ENCODE measurements at regions not wholly inside any gene's neighbourhood (a gene's known extent, or its start where the extent isn't known, plus 50 kb on each side); places are given as distances from the start of the nearest gene placed in this dataset.

DNA sequence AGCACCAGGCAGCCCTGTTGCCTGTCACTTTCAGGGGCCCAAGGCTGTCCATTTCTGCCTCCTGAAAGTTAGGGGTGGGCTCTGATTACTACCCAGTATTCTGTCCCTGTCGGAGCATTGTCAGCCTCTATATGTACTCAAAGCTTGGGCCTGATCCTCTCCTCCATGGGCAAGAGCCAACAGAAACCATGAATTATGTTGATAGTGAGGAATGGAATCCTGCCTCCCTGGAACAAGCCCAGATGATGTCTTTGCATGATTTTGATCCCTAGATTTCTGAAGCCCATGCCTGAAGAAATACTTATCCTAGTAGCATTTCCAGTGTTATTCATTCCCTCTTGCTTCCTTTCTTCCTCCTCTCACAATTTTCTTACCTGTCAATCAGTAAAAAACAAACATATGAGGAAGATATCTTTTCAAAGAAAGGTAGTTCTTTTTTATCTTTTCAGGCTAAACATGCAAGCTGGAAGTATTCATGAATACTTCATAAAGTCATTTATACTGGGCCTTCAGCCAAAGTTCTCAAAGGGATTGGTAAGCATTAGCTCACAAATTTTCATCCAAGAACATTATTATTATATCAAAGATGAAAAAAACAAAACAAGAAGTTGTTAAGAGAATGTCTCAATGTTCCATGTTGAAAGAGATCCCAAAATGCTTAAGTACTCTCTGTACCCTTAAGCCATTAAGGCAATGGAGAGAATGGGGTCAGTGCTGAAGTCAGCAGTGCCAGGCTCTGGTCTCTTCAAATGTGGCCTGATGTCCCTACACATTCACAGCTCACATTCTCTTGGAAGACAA lies 171.7 kb downstream of the NHLRC3 start:
- ChIA-PET POLR2A (no interaction called here), CTCF (no interaction called here)
- Histone ChIP-seq H3K36me3 (ENCODE audit: control insufficient read depth in 2 of 3, insufficient read depth in 3 of 3, low read length in 3 of 3) (no peaks in the 10 kb centered on the region), H3K27me3 (ENCODE audit: control insufficient read depth in 2 of 2, insufficient read depth in 2 of 2, low read length in 2 of 2) (no peaks in the 10 kb centered on the region), H3K4me1 (ENCODE audit: control insufficient read depth in 2 of 2, insufficient read depth in 2 of 2, low read length in 2 of 2) (no peaks in the 10 kb centered on the region), H3K4me3 (ENCODE audit: low read length) (no peak overlapping the region), H3K9me3 (ENCODE audit: control insufficient read depth in 2 of 3, low read length in 3 of 3) (no peaks in the 10 kb centered on the region), H3K27ac (ENCODE audit: low read depth, low read length) (no peak overlapping the region)
- Mint-ChIP-seq H3K4me1 (no peaks in the 10 kb centered on the region), H3K4me3 (no peak overlapping the region), H3K9me3 (peaks cover 0 to 6% (median 0%) of the 10 kb centered on the region in 11 donors), H3K27me3 (peaks cover 2 to 31% (median 7%) of the 10 kb centered on the region in 5 donors), H3K27ac (no peak overlapping the region), H3K36me3 (no peaks in the 10 kb centered on the region)
- no peak for DNase-seq
- no peak for ATAC-seq
- intact Hi-C loops (cut with micrococcal nuclease) = no loop called here

DNA sequence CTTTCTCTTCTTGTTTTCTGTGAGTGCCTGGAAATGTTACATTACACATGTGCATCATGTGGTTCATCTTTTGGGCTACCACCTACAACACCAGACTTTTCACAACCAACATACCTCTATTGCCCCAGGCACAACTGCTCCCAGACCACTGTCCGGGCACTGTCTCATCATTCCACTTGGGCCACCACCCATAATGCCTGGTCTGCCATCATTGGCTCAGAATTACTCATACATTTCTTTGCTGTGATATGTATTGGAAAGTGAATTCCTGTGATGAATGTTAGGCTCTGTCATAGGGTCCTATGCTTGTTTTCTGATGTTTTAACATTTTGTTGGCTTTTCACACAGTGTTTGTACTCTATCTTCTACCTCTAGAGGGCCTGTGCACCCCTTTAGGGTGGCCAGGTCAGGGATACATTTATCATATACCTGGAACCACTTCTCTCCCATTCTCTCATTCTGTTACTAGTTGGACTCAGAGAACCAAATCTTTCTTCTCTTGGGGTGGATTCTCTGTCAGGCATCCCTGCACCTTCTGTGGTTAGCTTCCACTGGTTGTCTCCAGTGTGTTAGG lies 172.8 kb downstream of the NHLRC3 start:
- no peak for ATAC-seq

DNA sequence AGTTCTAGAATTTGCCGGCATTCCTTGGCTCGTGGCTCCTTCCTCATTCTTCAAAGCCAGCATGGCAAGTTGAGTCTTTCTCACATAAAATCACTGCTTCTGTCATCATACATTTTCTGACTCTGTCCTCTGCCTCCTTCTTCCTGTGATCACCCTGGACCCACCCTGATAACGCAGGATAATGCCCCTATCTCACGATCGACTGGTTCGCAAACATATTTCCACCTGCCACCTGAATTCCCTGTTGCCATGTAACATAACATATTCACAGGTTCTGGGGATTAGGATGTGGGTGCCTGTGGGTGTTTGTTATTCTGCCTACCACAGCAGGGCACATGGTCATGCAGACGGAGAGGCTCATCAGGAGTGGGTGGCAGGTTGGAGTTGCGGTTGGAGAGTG lies 177.7 kb downstream of the NHLRC3 start:
- Histone ChIP-seq H3K4me3 (ENCODE audit: low read length) (no peak overlapping the region), H3K9me3 (ENCODE audit: control insufficient read depth in 2 of 3, low read length in 3 of 3) (peaks cover 0 to 4% (median 0%) of the 10 kb centered on the region in 3 experiments), H3K4me1 (ENCODE audit: control insufficient read depth in 2 of 2, insufficient read depth in 2 of 2, low read length in 2 of 2) (no peaks in the 10 kb centered on the region), H3K27ac (ENCODE audit: low read depth, low read length) (no peak overlapping the region), H3K36me3 (ENCODE audit: control insufficient read depth in 2 of 3, insufficient read depth in 3 of 3, low read length in 3 of 3) (no peaks in the 10 kb centered on the region), H3K27me3 (ENCODE audit: control insufficient read depth in 2 of 2, insufficient read depth in 2 of 2, low read length in 2 of 2) (no peaks in the 10 kb centered on the region)
- DNase-seq (no peak), ATAC-seq (no peak)
- Mint-ChIP-seq H3K27ac (no peak overlapping the region), H3K4me3 (no peak overlapping the region), H3K36me3 (peaks cover 0 to 3% (median 0%) of the 10 kb centered on the region in 5 donors), H3K9me3 (peaks cover 0 to 20% (median 4%) of the 10 kb centered on the region in 11 donors), H3K4me1 (no peaks in the 10 kb centered on the region), H3K27me3 (peaks cover 3 to 41% (median 17%) of the 10 kb centered on the region in 5 donors)
- ChIA-PET POLR2A (no interaction called here), CTCF (no interaction called here)
- intact Hi-C loops (cut with micrococcal nuclease) = no loop called here

More for the DNA sequence above, 172.8 kb downstream of the NHLRC3 start:
- no peak overlapping the region for H3K4me3 Mint-ChIP-seq
- peaks cover 2 to 35% (median 13%) of the 10 kb centered on the region in 5 donors for H3K27me3 Mint-ChIP-seq
- POLR2A ChIA-PET = no interaction called here
- Histone ChIP-seq H3K4me1 (ENCODE audit: control insufficient read depth in 2 of 2, insufficient read depth in 2 of 2, low read length in 2 of 2) (no peaks in the 10 kb centered on the region), H3K36me3 (ENCODE audit: control insufficient read depth in 2 of 3, insufficient read depth in 3 of 3, low read length in 3 of 3) (no peaks in the 10 kb centered on the region), H3K27me3 (ENCODE audit: control insufficient read depth in 2 of 2, insufficient read depth in 2 of 2, low read length in 2 of 2) (no peaks in the 10 kb centered on the region), H3K9me3 (ENCODE audit: control insufficient read depth in 2 of 3, low read length in 3 of 3) (no peaks in the 10 kb centered on the region), H3K4me3 (ENCODE audit: low read length) (no peak overlapping the region), H3K27ac (ENCODE audit: low read depth, low read length) (no peak overlapping the region)
- intact Hi-C loops (cut with micrococcal nuclease) = no loop called here
- CTCF ChIA-PET = no interaction called here
- DNase-seq = no peak
- no peak overlapping the region for H3K27ac Mint-ChIP-seq
- no peaks in the 10 kb centered on the region for H3K4me1 Mint-ChIP-seq
- peaks cover 0 to 6% (median 0%) of the 10 kb centered on the region in 11 donors for H3K9me3 Mint-ChIP-seq
- no peaks in the 10 kb centered on the region for H3K36me3 Mint-ChIP-seq

DNA sequence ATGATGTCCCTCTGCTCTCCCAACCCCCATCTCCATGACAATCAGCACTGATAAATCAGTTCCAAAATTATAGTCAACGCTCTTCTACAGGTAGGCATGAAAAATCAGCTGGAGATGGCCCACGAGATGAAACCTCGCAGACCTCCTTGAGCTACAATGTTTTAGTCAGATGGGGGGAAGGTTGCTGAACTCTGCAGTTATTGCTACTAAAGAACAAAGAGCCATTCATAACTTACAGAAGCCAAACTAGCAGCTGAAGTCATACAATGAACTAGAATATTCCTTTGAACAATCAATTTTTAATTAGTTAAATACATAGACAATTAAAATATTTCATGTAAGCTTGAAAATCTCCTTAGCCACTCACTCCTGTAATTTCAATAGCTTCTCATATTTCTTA lies 179.2 kb downstream of the NHLRC3 start:
- Mint-ChIP-seq H3K4me3 (no peak overlapping the region), H3K27me3 (peaks cover 3 to 34% (median 16%) of the 10 kb centered on the region in 5 donors), H3K9me3 (peaks cover 0 to 22% (median 4%) of the 10 kb centered on the region in 11 donors), H3K36me3 (peaks cover 0 to 3% (median 0%) of the 10 kb centered on the region in 5 donors), H3K4me1 (no peaks in the 10 kb centered on the region), H3K27ac (no peak overlapping the region)
- H3K36me3 ChIP-seq (ENCODE audit: control insufficient read depth in 2 of 3, insufficient read depth in 3 of 3, low read length in 3 of 3) = no peaks in the 10 kb centered on the region
- DNase-seq = no peak
- H3K4me1 ChIP-seq (ENCODE audit: control insufficient read depth in 2 of 2, insufficient read depth in 2 of 2, low read length in 2 of 2) = no peaks in the 10 kb centered on the region
- intact Hi-C loops (cut with micrococcal nuclease) = no loop called here
- ATAC-seq = no peak
- no peaks in the 10 kb centered on the region for H3K27me3 ChIP-seq (ENCODE audit: control insufficient read depth in 2 of 2, insufficient read depth in 2 of 2, low read length in 2 of 2)
- peaks cover 0 to 4% (median 0%) of the 10 kb centered on the region in 3 experiments for H3K9me3 ChIP-seq (ENCODE audit: control insufficient read depth in 2 of 3, low read length in 3 of 3)
- H3K27ac ChIP-seq (ENCODE audit: low read depth, low read length) = no peak overlapping the region
- no peak overlapping the region for H3K4me3 ChIP-seq (ENCODE audit: low read length)
- ChIA-PET CTCF (no interaction called here), POLR2A (no interaction called here)

- DNase-seq (no peak), ATAC-seq (no peak)
- Mint-ChIP-seq H3K9me3 (peaks cover 0 to 23% (median 7%) of the 10 kb centered on the region in 11 donors), H3K4me1 (no peaks in the 10 kb centered on the region), H3K4me3 (no peak overlapping the region), H3K36me3 (peaks cover 0 to 3% (median 0%) of the 10 kb centered on the region in 5 donors), H3K27me3 (peaks cover 0 to 11% (median 6%) of the 10 kb centered on the region in 5 donors), H3K27ac (no peak overlapping the region)
- intact Hi-C loops (cut with micrococcal nuclease) = no loop called here
- H3K27me3 ChIP-seq (ENCODE audit: control insufficient read depth in 2 of 2, insufficient read depth in 2 of 2, low read length in 2 of 2) = no peaks in the 10 kb centered on the region
- no peaks in the 10 kb centered on the region for H3K4me1 ChIP-seq (ENCODE audit: control insufficient read depth in 2 of 2, insufficient read depth in 2 of 2, low read length in 2 of 2)
- no peaks in the 10 kb centered on the region for H3K9me3 ChIP-seq (ENCODE audit: control insufficient read depth in 2 of 3, low read length in 3 of 3)
- H3K27ac ChIP-seq (ENCODE audit: low read depth, low read length) = no peak overlapping the region
- CTCF ChIA-PET = no interaction called here
- POLR2A ChIA-PET = no interaction called here
- no peak overlapping the region for H3K4me3 ChIP-seq (ENCODE audit: low read length)
- no peaks in the 10 kb centered on the region for H3K36me3 ChIP-seq (ENCODE audit: control insufficient read depth in 2 of 3, insufficient read depth in 3 of 3, low read length in 3 of 3)
Measured at GRCh38 chr13:39224671-39225240, 186.5 kb downstream of the NHLRC3 start.

GRCh38 chr13:39225860-39226259 lies 187.6 kb downstream of the NHLRC3 start:
- Histone ChIP-seq H3K4me3 (ENCODE audit: low read length) (no peak overlapping the region), H3K27ac (ENCODE audit: low read depth, low read length) (no peak overlapping the region), H3K36me3 (ENCODE audit: control insufficient read depth in 2 of 3, insufficient read depth in 3 of 3, low read length in 3 of 3) (no peaks in the 10 kb centered on the region), H3K27me3 (ENCODE audit: control insufficient read depth in 2 of 2, insufficient read depth in 2 of 2, low read length in 2 of 2) (no peaks in the 10 kb centered on the region), H3K9me3 (ENCODE audit: control insufficient read depth in 2 of 3, low read length in 3 of 3) (no peaks in the 10 kb centered on the region), H3K4me1 (ENCODE audit: control insufficient read depth in 2 of 2, insufficient read depth in 2 of 2, low read length in 2 of 2) (no peaks in the 10 kb centered on the region)
- no peak for DNase-seq
- no peaks in the 10 kb centered on the region for H3K36me3 Mint-ChIP-seq
- H3K27me3 Mint-ChIP-seq = peaks cover 0 to 14% (median 9%) of the 10 kb centered on the region in 5 donors
- intact Hi-C loops (cut with micrococcal nuclease) = no loop called here
- ChIA-PET POLR2A (no interaction called here), CTCF (no interaction called here)
- H3K9me3 Mint-ChIP-seq = peaks cover 0 to 15% (median 0%) of the 10 kb centered on the region in 11 donors
- peaks cover 0 to 2% (median 0%) of the 10 kb centered on the region in 7 donors for H3K4me1 Mint-ChIP-seq
- no peak overlapping the region for H3K4me3 Mint-ChIP-seq
- no peak overlapping the region for H3K27ac Mint-ChIP-seq
- ATAC-seq = no peak
